Fibroblast of villous mesenchyme (primary cell): ENCODE measurements at regions not wholly inside any gene's neighbourhood (a gene's known extent, or its start where the extent isn't known, plus 50 kb on each side); places are given as distances from the start of the nearest gene placed in this dataset.
A peak's percentile ranks its signal among the peaks of the same experiment; 100 is the strongest.

Source experiments
- DNase-seq: peaks from one replicate; pipeline ENCODE4 v3.0.0-alpha.2; 2010; ENCODE audit warnings: low read depth
- H3K4me3 ChIP-seq: 2 replicates; pipeline ENCODE4 v1.5.1; 2011; ENCODE audit warnings: low read depth, mild to moderate bottlenecking, low read length
- TF ChIP-seq, protein P1 (sequence below): IDR thresholded peaks from 2 replicates; pipeline ENCODE4 v1.5.1; 2012; ENCODE audit warnings: low read depth, mild to moderate bottlenecking, low read length; ENCODE audit not compliant: insufficient read depth

- TF ChIP-seq, protein P1, sequence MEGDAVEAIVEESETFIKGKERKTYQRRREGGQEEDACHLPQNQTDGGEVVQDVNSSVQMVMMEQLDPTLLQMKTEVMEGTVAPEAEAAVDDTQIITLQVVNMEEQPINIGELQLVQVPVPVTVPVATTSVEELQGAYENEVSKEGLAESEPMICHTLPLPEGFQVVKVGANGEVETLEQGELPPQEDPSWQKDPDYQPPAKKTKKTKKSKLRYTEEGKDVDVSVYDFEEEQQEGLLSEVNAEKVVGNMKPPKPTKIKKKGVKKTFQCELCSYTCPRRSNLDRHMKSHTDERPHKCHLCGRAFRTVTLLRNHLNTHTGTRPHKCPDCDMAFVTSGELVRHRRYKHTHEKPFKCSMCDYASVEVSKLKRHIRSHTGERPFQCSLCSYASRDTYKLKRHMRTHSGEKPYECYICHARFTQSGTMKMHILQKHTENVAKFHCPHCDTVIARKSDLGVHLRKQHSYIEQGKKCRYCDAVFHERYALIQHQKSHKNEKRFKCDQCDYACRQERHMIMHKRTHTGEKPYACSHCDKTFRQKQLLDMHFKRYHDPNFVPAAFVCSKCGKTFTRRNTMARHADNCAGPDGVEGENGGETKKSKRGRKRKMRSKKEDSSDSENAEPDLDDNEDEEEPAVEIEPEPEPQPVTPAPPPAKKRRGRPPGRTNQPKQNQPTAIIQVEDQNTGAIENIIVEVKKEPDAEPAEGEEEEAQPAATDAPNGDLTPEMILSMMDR, result no peak
- no peak overlapping the region for H3K4me3 ChIP-seq
- DNase-seq, result no peak
Observed at GRCh38 chr13:108020027-108020426, 195.3 kb downstream of the LIG4 start.

DNA sequence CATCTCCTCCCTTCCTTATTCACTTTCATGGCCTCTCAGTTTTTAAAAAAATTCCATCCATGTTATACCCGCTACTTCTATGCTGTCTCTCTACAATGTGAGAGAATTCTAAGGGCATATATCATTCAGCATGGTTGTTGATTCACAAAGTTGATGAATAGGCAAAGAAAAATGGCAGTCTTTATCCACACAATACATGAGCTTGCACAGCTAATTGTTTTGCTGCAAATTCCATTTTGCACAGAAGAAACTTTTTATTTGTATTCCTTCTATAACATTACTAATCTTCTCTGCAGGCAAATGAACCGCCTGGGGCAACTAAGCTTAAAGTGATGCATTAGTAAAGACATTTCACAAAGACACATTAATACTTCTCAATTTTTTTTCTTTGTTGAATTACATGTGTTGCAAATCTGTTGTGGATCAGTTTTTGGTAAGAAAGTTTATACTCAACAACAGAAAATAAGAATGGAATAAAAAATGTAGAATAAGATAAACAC lies 196.9 kb downstream of the LIG4 start:
- TF ChIP-seq, protein P1, result no peak
- DNase-seq, result no peak
- H3K4me3 ChIP-seq, result no peak overlapping the region

DNA sequence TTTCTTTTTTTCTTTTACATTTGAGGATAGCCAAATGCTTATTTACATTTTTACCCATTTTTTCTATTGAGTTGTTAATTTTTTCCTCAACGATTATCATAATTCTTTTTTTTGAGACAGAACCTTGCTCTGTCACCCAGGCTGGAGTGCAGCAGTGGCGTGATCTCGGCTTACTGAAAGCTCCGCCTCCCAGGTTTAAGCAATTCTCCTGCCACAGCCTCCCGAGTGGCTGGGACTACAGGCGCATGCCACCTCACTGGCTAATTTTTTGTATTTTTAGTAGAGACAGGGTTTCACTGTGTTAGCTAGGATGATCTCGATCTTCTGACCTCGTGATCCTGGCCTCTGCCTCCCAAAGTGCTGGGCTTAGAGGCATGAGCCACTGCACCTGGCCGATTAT lies 208.7 kb downstream of the LIG4 start:
- H3K4me3 ChIP-seq, result no peak overlapping the region
- DNase-seq, result no peak
- TF ChIP-seq, protein P1, result no peak

DNA sequence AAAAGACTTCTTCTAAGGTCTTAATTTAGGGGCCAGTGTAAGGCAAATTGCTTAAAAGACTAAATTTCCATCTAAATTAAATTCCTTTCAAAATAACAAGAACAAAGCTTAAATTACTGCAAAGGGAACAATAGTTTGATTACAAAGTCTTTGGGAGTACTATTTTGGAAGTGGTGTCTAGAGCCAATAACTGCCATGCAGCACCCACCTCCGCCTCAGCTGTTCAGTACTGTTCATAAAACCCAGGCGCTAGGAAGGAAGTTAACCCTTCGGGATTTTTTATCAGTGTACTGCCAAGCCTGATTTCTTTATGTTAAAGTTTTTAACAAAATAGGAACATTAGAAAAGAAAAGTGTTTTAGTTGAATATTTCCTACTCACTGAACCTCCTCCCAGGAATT lies 210.1 kb downstream of the LIG4 start:
- no peak for DNase-seq
- TF ChIP-seq, protein P1, result no peak
- H3K4me3 ChIP-seq, result no peak overlapping the region

GRCh38 chr13:108003626-108004025 lies 211.7 kb downstream of the LIG4 start:
- peak; percentile 1 for DNase-seq
- no peak overlapping the region for H3K4me3 ChIP-seq
- TF ChIP-seq, protein P1, result no peak

DNA sequence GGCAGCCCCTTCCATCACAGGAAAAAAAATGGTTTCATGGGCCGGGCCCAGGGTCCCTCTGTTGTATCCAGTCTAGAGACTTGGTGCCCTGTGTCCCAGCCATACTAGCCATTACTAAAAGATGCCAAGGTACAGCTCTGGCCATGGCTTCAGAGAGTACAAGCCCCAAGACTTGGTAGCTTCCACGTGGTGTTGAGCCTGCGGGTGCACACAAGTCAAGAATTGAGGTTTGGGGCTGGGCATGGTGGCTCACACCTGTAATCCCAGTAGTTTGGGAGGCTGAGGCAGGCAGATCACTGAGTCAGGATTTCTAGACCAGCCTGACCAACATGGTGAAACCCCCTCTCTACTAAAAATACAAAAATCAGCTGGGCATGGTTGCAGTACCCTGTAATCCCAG lies 214.3 kb downstream of the LIG4 start:
- no peak for DNase-seq
- no peak overlapping the region for H3K4me3 ChIP-seq
- TF ChIP-seq, protein P1, result no peak

DNA sequence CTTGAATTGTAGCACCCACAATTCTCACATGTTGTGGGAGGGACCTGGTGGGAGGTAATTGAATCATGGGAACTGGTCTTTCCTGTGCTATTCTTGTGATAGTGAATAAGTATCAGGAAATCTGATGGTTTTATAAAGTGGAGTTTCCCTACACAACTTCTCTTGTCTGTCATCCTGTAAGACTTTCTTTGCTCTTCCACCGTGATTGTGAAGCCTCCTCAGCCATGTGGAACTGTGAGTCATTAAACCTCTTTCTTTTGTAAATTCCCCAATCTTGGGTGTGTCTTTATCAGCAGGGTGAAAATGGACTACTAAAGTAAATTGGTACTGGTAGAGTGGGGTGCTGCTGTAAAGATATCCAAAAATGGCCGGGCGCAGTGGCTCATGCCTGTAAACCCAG lies 215.6 kb downstream of the LIG4 start:
- no peak overlapping the region for H3K4me3 ChIP-seq
- DNase-seq, result no peak
- TF ChIP-seq, protein P1, result no peak
